ENCODE measurements at regions not wholly inside any gene's neighbourhood (a gene's known extent, or its start where the extent isn't known, plus 50 kb on each side); places are given as distances from the start of the nearest gene placed in this dataset.
"Not testable (repeated sequence)": the region's sequence is repeated elsewhere in the genome, so short reads cannot be mapped to it uniquely, and the experiment has no call there.

DNA sequence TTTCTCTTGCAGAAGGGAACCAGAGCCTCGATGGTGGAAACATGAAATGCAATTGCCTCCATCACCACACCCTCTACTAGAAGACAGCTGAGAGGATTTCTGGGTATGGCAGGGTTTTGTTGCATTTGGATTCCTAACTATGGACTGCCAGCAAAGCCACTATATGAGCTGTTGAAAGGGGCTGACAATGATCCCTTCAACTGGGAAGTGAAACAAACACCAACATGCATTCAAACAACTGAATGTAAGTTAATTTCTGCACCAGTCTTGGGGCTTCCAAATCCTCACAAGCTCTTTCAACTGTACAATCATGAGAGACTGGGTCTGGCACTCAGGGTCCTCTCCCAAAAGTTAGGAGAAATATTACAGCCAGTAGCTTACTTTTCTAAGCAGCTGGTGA, 116.7 kb upstream of the PLCL2 start:
- in situ Hi-C loops (cut with MboI; ENCODE audit: low sequenced_read_pairs), result no loop called here

DNA sequence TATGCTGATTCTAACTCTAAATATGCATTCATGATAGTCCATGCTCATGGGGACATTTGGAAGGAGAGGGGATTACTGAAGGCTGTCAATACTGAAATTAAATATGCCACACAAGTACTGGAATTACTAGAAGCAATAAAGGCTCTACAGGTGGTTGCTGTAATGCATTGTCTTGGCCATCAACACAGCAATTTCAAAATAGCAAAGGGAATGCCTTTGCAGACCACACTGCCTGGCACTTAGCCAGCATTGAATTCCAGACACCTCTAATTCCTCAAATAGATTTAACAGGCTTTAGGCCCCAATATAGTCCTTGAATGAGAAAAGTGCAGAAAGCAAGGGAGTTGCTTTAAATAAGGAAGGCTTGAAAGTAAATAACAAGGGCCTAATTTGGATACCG, 115.8 kb upstream of the PLCL2 start:
- in situ Hi-C loops (cut with MboI; ENCODE audit: low sequenced_read_pairs), result no loop called here

DNA sequence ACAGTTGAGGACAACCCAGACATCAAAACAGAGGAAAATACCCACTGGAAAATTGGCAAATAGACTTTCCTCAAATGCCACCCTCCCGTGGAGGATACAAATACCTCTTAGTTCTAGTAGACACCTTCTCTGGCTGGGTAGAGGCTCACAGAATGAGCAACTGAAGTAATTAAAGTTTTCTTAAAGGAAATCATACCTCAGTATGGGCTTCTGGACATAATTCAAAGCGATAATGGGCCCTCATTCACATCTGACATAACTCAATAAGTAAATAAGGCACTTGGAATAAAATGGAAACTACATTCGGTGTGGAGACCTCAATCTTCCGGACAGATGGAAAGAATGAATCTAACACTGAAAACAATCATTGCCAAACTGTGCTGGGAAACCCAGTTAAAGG, 115.2 kb upstream of the PLCL2 start:
- in situ Hi-C loops (cut with MboI; ENCODE audit: low sequenced_read_pairs), result no loop called here

DNA sequence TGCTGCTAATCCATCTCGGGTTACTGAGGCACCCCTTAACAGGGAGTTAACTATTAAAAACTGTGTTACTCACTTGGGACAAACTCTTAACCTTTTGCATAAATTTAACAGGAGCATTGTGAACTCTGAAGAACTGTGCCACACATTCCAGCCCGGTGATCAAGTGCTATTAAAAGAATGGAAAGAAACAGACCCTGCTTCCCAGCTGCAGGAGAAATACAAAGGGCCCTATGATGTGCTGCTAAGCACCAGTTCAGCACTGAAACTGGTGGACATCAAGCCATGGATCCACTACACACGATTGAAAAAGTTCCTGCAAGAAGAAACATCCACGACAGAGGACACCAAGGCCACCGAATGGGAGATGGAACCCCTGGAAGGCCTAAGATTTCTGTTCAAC, 114.7 kb upstream of the PLCL2 start:
- in situ Hi-C loops (cut with MboI; ENCODE audit: low sequenced_read_pairs), result no loop called here

DNA sequence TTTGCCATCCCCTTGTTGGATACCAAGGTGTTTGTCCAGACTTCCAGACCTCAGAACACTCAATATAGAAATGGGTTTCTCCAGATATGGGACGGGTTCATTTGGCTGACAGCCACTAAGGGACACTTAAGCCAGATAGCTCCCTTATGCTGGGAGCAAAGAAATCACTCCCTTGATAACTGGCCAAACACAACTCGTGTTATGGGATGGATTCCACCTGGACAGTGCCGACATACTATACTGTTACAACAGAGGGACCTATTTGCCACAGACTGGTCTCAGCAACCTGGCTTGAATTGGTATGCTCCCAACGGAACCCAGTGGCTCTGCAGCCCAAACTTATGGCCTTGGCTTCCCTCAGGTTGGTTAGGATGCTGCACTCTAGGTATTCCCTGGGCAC, 114.0 kb upstream of the PLCL2 start:
- in situ Hi-C loops (cut with MboI; ENCODE audit: low sequenced_read_pairs), result no loop called here

DNA sequence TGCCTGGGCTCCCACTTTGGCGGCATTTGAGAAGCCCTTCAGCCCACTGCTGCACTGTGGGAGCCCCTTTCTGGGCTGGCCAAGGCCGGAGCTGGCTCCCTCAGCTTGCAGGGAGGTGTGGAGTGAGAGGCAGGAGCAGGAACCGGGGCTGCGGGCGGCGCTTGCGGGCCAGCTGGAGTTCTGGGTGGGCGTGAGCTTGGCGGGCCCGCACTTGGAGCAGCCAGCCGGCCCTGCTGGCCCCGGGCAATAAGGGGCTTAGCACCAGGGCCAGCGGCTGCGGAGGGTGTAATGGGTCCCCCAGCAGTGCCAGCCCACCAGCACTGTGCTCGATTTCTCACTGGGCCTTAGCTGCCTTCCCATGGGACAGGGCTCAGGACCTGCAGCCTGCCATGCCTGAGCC, 111.2 kb upstream of the PLCL2 start:
- in situ Hi-C loops (cut with MboI; ENCODE audit: low sequenced_read_pairs), result not testable (repeated sequence)

DNA sequence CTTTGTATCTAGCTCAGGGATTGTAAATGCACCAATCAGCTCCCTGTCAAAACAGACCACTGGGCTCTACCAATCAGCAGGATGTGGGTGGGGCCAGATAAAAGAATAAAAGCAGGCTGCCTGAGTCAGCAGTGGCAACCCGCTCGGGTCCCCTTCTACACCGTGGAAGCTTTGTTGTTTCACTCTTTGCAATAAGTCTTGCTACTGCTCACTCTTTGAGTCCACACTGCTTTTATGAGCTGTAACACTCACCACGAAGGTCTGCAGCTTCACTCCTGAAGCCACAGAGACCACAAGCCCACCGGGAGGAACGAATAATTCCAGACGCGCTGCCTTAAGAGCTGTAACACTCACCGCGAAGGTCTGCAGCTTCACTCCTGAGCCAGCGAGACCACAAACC, 110.2 kb upstream of the PLCL2 start:
- in situ Hi-C loops (cut with MboI; ENCODE audit: low sequenced_read_pairs), result not testable (repeated sequence)

DNA sequence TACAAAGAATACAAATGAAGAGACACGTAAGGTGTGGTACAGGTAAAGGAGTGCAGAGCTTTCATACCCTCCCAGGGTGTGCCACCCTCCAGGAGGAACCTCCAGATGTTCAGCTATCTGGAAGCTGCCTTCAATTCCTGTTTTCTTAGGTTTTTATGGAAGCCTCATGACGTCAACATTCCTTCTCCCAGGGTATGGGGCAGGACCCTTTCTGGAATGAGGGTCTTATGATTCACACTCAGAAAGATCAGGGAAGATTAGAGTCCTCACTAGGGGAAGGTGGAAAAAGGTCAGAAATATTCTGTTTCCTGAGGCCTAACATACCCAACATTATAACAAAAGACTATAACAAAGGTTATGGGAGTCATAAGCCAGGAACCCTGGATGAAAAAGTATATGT, 99.8 kb upstream of the PLCL2 start:
- in situ Hi-C loops (cut with MboI; ENCODE audit: low sequenced_read_pairs), result no loop called here

DNA sequence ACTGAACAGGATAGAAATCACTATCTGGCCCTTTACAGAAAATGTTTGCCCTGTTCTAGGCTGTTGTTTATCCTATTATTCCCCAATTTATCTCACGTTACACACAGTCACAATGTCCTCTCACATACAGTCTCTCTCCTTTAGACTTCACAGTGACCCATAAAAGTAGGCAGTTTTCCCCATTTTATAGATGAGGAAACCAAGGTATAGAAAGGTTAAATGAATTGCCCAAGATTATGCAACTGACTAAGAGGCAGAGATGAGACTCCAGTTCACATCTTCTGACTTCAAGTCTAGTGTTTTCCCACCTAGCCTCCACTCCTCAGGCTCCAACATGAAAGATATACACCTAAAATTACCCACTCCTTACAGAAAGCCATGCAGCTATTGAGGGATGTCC, 99.3 kb upstream of the PLCL2 start:
- in situ Hi-C loops (cut with MboI; ENCODE audit: low sequenced_read_pairs), result no loop called here

DNA sequence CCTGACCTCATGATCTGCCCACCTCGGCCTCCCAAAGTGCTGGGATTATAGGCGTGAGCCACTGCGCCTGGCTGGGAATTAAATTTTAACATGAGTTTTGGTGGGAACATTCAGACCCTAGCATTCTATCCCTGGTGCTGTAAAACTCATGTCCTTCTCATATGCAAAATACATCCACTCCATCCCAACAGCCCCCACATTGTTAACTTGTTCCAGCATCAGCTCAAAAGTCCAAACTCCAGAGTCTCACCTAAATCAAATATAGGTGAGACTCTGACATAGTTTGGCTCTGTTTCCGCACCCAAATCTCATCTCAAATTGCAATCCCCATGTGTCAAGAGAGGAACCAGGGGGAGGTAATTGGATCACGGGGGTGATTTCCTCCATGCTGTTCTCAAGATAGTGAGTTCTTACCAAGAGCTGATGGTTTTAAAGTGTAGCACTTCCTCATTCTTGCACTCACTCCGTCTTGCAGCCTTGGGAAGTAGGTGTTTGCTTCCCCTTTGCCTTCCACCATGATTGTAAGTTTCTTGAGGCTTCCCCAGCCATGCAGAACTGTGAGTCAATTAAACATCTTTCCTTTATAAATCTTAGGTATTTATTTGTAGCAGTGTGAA, 96.2 kb upstream of the PLCL2 start:
- in situ Hi-C loops (cut with MboI; ENCODE audit: low sequenced_read_pairs), result no loop called here

DNA sequence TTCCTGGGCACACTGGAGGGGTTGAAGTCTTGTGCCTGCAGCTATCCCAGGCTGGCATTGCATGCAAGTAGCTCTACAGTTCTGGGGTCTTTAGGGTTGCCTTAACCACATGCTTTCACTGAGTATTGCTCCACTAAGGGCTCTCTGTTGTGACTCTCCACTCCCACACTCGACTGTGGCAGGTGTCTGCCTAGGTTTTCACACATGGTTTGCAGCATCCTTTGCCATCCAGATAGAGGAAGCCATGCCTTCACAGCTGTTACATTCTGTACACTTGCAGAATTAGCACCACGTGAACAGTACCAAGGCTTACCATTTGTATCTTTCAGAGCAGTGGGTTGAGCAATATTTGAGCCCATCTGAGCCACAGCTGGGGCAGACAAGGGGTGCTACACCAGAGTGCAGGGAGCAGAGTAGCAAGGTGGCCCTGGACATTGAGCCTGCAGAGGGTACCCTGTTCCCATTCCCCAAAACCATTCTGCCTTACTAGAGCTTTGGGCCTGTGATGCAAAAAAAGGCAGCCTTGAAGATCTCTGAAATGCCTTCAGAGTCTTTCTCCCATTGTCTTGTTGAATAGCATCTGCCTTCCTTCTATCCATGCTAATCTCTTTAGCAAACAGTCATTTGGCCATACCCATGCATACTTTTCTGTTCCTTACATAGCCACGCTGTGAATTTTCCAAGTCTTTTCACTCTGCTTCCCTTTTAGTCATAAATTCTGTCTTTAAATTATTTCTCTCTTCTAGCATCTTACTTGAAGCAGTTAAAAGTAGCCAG, 95.2 kb upstream of the PLCL2 start:
- in situ Hi-C loops (cut with MboI; ENCODE audit: low sequenced_read_pairs), result no loop called here

DNA sequence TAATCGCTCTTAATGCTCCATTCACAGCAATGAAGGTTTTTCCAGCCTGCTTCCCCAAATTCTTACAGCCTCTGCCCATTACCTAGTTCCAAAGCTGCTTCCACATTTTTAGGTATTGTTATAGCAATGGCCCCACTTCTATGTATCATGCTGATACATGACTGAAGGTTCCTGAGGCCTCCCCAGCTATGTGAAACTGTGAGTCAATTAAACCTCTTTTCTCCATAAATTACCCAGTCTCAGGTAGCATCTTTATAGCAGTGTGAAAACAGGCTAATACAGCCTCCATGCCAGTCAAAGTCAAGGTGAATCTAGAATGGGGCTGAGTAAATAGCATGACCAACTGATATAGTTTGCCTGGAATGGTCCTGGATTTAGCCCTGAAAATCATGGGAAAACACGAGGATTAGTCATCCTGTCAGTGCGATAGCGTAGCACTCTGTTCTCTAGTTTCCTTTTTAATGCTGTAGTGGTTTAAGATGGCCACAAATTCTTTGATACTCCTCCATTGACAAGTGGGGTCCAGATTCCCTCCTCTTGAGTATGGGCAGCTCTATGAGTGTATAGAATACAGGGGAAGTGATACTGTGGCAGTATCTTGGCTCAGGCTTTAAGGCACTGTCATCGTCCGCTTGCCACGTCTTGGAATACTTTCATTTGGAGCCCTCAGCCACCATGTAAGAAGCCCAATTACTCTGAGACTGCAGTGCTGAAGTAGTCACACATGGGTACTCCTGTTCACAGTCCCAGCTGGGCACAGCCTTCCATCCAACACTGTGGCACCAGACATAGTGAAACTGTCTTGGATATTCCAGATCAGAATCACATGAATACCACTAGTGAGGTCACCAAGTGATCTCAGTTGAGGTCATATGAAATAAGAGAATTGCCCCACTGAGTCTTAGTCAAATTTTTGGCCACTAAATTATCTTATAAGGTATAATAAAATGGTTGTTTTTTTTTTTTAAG, 94.0 kb upstream of the PLCL2 start:
- in situ Hi-C loops (cut with MboI; ENCODE audit: low sequenced_read_pairs), result no loop called here

DNA sequence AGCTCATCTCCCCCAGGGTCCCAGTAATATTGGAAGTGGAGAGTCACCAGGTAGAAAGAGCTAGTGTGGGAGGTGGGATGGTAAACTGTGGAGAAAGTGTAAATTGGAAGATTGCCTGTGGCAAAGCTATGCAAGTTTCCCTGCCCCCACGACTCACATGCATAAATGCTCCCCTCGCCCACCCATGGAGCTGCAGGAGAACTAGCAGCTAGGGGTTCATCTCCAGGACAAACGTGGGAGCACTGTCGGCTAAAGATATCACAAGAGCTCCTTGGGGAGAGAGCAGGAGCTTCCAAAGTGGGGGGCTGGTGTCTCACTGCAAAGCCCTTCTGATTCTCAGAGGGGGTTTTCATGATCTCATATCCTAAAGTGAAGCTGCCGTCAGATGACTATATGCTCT, 91.4 kb upstream of the PLCL2 start:
- in situ Hi-C loops (cut with MboI; ENCODE audit: low sequenced_read_pairs), result no loop called here

DNA sequence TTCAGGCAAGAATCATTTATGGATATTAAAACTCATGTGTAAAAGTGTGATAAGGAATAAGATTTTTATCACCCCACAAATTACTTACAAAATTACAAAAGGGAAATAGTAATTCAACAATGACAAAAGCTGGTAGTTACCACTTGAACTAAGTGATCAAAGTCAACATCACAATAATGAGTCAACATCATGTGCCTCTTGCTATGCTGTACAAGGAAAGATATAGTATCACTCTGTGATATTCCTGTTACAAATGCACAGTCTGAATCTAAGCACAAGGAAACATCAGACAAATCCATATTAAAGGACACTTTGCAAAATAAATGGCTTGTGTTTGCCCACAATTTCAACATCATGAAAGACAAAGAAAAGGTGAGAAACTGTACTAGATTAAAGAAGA, 90.5 kb upstream of the PLCL2 start:
- in situ Hi-C loops (cut with MboI; ENCODE audit: low sequenced_read_pairs), result no loop called here

DNA sequence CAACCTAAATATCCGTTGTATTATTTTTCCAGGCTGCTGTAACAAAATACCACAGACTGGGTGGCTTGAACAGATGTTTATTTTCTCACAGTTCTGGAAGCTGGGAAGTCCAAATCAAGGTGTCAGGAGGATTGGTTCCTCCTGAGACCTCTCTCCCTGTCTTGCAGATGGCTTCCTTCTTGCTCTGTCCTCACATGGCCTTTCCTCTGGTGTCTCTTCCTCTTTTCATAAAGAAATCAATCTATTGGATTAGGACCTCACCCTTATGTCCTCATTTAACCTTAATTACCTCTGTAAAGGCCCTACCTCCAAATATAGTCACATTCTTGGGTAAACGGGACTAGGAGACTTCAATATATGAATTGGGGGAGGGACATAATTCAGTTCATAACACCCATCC, 89.2 kb upstream of the PLCL2 start:
- in situ Hi-C loops (cut with MboI; ENCODE audit: low sequenced_read_pairs), result no loop called here

DNA sequence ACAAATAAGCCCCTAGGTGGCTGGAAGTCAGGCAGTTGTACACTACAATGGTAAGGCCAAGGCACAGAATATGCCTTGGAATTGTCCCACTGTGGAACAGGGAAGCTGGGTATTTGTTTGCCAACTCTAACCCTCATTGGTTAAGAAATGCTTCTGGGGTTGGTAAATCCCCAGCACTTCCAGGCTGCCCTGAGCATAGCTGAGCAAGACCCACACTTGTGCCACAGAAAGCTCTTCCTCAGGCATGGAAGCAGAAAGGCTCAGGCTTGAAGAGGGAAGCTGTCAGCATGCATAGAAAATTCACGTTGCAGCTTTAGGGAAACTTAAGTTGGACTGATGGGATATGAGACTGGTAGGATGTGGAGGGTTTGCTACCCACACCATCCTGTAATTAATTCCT, 86.9 kb upstream of the PLCL2 start:
- in situ Hi-C loops (cut with MboI; ENCODE audit: low sequenced_read_pairs), result no loop called here

DNA sequence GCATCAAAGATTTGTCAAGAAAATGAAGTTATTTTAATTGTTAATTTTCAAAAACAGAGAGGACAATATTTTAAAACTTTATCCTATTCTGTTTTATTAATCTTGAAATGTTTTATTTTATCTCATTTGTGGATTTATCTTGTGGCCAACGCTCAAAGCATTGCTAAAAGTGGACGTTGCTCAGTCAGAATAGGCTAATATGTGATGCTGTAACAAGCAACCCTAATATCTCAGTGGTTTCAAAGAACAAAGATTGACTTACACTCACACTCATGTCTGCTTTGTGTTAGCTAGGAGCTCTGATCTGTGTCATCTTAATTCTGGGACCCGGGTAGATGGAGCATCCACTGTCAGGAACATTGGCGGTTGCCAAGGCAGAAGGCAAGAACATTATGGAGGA, 86.0 kb upstream of the PLCL2 start:
- in situ Hi-C loops (cut with MboI; ENCODE audit: low sequenced_read_pairs), result no loop called here

DNA sequence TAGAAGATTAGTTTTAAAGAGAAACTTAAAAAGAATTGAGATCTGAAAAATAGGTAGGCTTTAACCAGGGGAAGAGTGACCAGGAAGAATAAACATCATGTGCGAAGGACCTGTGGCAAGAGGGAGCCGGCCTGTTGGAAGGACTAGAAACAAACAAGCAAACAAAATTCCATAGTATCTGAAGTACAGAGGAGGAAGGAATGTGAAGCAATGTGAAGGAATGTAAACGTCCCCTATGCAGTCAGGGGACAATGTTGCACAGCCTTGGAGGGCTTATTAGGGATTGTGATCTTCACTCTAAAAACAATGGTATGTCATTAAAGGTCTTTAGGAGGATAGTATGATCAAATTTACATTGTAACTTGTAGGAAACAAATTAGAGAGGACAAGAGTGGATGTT, 84.4 kb upstream of the PLCL2 start:
- in situ Hi-C loops (cut with MboI; ENCODE audit: low sequenced_read_pairs), result no loop called here

DNA sequence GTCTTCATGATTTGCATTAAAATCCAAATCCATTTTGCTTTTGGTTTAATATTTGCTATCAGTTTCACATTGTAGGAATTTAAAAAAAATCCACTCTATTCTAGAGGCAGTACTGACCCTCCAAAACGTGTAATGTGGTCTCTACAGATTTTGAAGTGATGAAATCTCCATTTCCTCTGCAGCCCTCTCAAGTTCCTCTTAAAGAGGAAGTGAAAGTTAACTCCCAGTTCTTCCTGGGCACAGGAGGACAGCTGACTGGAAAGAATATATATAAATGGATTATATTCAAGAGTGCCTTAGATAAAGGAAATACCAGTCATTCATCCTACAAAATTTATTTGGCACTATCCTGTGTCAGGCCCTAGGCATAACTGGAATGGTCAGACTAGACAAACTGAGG, 83.5 kb upstream of the PLCL2 start:
- in situ Hi-C loops (cut with MboI; ENCODE audit: low sequenced_read_pairs), result no loop called here

DNA sequence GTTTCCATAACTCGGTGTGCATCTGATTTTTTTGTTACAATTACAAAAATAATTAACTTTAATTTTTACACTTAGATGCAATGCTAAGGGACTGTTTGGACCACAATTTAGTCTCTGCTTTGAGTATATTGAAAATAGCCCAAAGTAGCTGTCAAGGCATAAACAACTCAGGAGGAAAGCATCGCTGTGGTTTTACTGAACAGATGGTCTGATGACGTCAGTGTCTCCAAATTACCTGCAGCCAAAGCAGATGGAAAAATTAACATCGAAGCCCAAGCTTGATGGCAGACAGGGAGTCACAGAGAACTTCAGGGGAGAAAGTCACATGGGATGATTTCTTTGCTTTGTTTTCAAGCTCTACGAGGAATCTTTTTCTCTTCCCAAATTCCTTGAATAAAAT, 83.1 kb upstream of the PLCL2 start:
- in situ Hi-C loops (cut with MboI; ENCODE audit: low sequenced_read_pairs), result no loop called here

DNA sequence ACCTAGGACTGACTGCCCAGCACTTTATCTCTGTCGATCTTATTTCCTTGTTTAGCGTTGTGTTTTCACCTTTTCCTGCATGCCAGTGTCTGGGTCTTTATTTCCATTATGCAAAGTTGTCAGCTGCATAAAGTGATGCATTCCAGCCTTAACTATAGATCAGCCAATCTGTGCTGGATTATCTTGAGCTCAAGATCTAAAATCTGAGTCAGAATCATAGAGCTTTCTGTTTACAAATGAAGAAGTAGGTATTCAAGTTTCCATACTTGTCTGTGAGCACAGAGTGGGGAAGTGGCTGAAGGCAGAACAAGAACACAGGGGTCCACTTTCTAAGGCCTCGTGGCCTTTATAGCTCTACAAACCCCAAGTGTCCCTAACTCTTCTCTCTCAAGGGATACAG, 82.4 kb upstream of the PLCL2 start:
- in situ Hi-C loops (cut with MboI; ENCODE audit: low sequenced_read_pairs), result no loop called here

DNA sequence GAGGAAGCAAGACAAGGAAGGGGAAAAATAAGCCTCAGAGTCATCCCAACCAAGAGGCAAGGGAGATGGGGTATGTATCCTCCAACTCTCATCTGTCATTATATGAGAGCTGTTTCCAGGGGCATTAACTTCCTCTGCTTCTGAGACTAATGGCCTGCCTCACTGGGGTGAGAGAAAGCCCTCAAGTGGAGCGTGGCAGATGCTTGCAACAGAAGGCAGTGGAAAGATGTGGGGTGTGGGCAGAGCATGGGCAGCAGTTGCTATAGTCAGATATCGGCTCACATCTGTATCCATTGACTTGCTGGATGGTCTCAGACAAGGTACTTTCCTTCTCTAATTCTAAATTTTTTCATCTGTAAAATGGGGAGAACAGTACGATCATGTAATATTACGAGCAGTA, 81.7 kb upstream of the PLCL2 start:
- in situ Hi-C loops (cut with MboI; ENCODE audit: low sequenced_read_pairs), result no loop called here

Measured in HL-60/S4 treated with retinoic acid at 250 ng/mL for 4 days and 3 days (cell line).